Spleen (tissue), 11 donors: ENCODE measurements at regions not wholly inside any gene's neighbourhood (a gene's known extent, or its start where the extent isn't known, plus 50 kb on each side); places are given as distances from the start of the nearest gene placed in this dataset.

Experiments used
- DNase-seq: peaks from one replicate; pipeline ENCODE4 v3.0.0-alpha.2; 2020
- H3K27ac ChIP-seq, 8 donors: fragments of 200-600 bp; sonication (generic) in 7 of 8; 1 replicate in 4 of 8; 2 replicates in 4 of 8; pipeline versions ENCODE4 v1.5.0 to v1.8.0; 2016 to 2021; ENCODE audit warnings: inconsistent platforms in 4 of 8, mild to moderate bottlenecking in 4 of 8, moderate library complexity in 1 of 8
- H3K27me3 ChIP-seq, 7 donors: fragments of 200-600 bp; sonication (generic) in 6 of 7; replicated peaks in 1 of 7; 1 replicate in 4 of 7; 2 replicates in 3 of 7; pipeline versions ENCODE4 v1.5.0 to v1.8.0; 2016 to 2021; ENCODE audit warnings: inconsistent platforms in 3 of 7, mild to moderate bottlenecking in 1 of 7
- H3K36me3 ChIP-seq, 6 donors: fragments of 200-600 bp; sonication (generic) in 5 of 6; 1 replicate in 4 of 6; 2 replicates in 2 of 6; pipeline versions ENCODE4 v1.5.0 to v1.8.0; 2016 to 2021; ENCODE audit warnings: inconsistent platforms in 2 of 6
- H3K4me1 ChIP-seq, 6 donors: fragments of 200-600 bp; sonication (generic) in 5 of 6; 1 replicate in 3 of 6; 2 replicates in 3 of 6; pipeline versions ENCODE4 v1.5.0 to v1.8.0; 2016 to 2021; ENCODE audit warnings: inconsistent platforms in 3 of 6
- H3K4me3 ChIP-seq, 8 donors: fragments of 200-600 bp; sonication (generic) in 7 of 8; 1 replicate in 4 of 8; 2 replicates in 4 of 8; pipeline versions ENCODE4 v1.5.0 to v1.8.0; 2016 to 2021; ENCODE audit warnings: inconsistent platforms in 4 of 8, mild to moderate bottlenecking in 4 of 8, moderate library complexity in 2 of 8
- H3K9me3 ChIP-seq, 8 donors: fragments of 200-600 bp; sonication (generic) in 7 of 8; 1 replicate in 4 of 8; 2 replicates in 4 of 8; pipeline versions ENCODE4 v1.5.0 to v1.8.0; 2016 to 2021; ENCODE audit warnings: inconsistent platforms in 4 of 8
- CTCF ChIP-seq, 11 experiments: fragments of 200-600 bp in 7 of 11; fragments of 450-650 bp in 4 of 11; sonication (generic) in 4 of 11; IDR thresholded peaks in 8 of 11; conservative IDR thresholded peaks in 3 of 11; 1 replicate in 7 of 11; 2 replicates in 4 of 11; pipeline versions ENCODE4 v1.4.0 to v1.8.0; 2016 to 2021; ENCODE audit warnings: antibody characterized with exemption in 11 of 11, inconsistent platforms in 4 of 11, mild to moderate bottlenecking in 1 of 11
- POLR2A ChIP-seq, 3 donors: fragments of 450-650 bp; IDR thresholded peaks; one replicate each; pipeline ENCODE4 v1.5.1; 2017; ENCODE audit warnings: antibody characterized with exemption in 3 of 3, mild to moderate bottlenecking in 1 of 3
- POLR2AphosphoS5 ChIP-seq, 3 donors: sonication (generic); formaldehyde crosslinking; IDR thresholded peaks; one replicate each; pipeline ENCODE4 v1.5.1; 2017; ENCODE audit warnings: antibody characterized with exemption in 3 of 3
- WGBS, 5 donors: extraction: QIAGEN DNeasy Blood & Tissue Kit in 3 of 5; methylation state at CpG; one replicate each; pipeline versions ENCODE4 v1.1.5 to v1.1.7; 2013 to 2018; 5-methylcytosine and 5-hydroxymethylcytosine counted together
- intact Hi-C: fragments of 100-400 bp; cut with DNase I; formaldehyde crosslinking; loops from one replicate; pipeline ENCODE4 v1.15.0; 2023; ENCODE audit warnings: low total_unique reads
- donor health status: healthy with polysubstance abuse.
- donor health status: DM: no; HTN: no; CAD: no; lungs with moderate emphysema.
- donor health status: DM: no; HTN: no; CAD: no.
- donor health status: Bipolar disorder and iron deficiency.
- donor health status: healthy.
- donor health status: DM: no; HTN: no; CAD: no.
- donor health status: DM: yes; HTN: yes; CAD: no.

GRCh38 chr9:115615000-115615401, 497.0 kb upstream of the TNC start:
- Histone ChIP-seq H3K27ac (no peak overlapping the region), H3K4me3 (no peak overlapping the region), H3K4me1 (no peaks in the 10 kb centered on the region), H3K9me3 (peaks cover 0 to 11% (median 4%) of the 10 kb centered on the region in 8 donors), H3K36me3 (no peaks in the 10 kb centered on the region), H3K27me3 (peaks cover 0 to 13% (median 0%) of the 10 kb centered on the region in 7 donors)
- DNase-seq: no peak
- intact Hi-C loops: no loop called here
- no peak for TF ChIP-seq CTCF (IDR thresholded peaks at IDR 0.05 in 8 of 11, conservative IDR thresholded peaks at IDR 0.05 in 3 of 11)
- no peak for TF ChIP-seq POLR2A (IDR thresholded peaks at IDR 0.05)
- no peak for TF ChIP-seq POLR2AphosphoS5 (IDR thresholded peaks at IDR 0.05)
- WGBS, 5 donors: 51 to 81% (median 55%) methylated on average over 3 of the region's 3 CpGs

- Histone ChIP-seq H3K9me3 (peaks cover 0 to 21% (median 6%) of the 10 kb centered on the region in 8 donors), H3K27me3 (peaks cover 0 to 13% (median 0%) of the 10 kb centered on the region in 7 donors), H3K36me3 (no peaks in the 10 kb centered on the region), H3K4me1 (no peaks in the 10 kb centered on the region), H3K27ac (no peak overlapping the region), H3K4me3 (no peak overlapping the region)
- TF ChIP-seq CTCF (IDR thresholded peaks at IDR 0.05 in 8 of 11, conservative IDR thresholded peaks at IDR 0.05 in 3 of 11): no peak
- TF ChIP-seq POLR2AphosphoS5 (IDR thresholded peaks at IDR 0.05): no peak
- no peak for TF ChIP-seq POLR2A (IDR thresholded peaks at IDR 0.05)
- 65 to 81% (median 67%) methylated on average over 4 of the region's 4 CpGs for WGBS, 5 donors
- DNase-seq: no peak
- intact Hi-C loops: no loop called here
Measured at GRCh38 chr9:115615821-115616665, 498.1 kb upstream of the TNC start.

GRCh38 chr9:115616666-115617239, 498.8 kb upstream of the TNC start:
- no peak for TF ChIP-seq POLR2A (IDR thresholded peaks at IDR 0.05)
- TF ChIP-seq CTCF (IDR thresholded peaks at IDR 0.05 in 8 of 11, conservative IDR thresholded peaks at IDR 0.05 in 3 of 11): no peak
- no peak for TF ChIP-seq POLR2AphosphoS5 (IDR thresholded peaks at IDR 0.05)
- Histone ChIP-seq H3K9me3 (peaks cover 0 to 27% (median 11%) of the 10 kb centered on the region in 8 donors), H3K27ac (no peak overlapping the region), H3K4me1 (no peaks in the 10 kb centered on the region), H3K36me3 (no peaks in the 10 kb centered on the region), H3K27me3 (peaks cover 0 to 13% (median 0%) of the 10 kb centered on the region in 7 donors), H3K4me3 (no peak overlapping the region)
- DNase-seq: no peak
- 82 to 92% (median 90%) methylated on average over 2 of the region's 2 CpGs for WGBS, 5 donors
- intact Hi-C loops: no loop called here

DNA sequence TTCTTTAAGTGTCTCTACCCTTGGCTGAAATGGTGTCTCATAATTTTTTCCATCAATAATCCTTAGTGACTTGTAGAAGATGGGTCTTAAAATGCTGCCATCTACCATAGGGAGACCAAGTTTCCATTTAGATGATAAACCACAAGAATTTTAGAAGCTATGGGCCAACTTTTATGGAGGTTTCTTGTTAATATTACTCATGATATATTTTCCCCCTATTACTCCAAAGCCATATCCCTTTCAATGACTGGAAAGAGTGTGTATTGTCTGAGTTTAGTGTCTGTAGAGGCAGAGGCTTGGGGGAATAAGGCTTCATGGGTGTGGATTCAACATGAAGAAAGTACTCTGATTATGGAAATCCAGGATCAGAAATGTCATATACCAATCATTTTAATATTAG, 507.3 kb upstream of the TNC start:
- Histone ChIP-seq H3K27me3 (no peaks in the 10 kb centered on the region), H3K4me3 (no peak overlapping the region), H3K4me1 (no peaks in the 10 kb centered on the region), H3K27ac (no peak overlapping the region), H3K36me3 (no peaks in the 10 kb centered on the region), H3K9me3 (peaks cover 0 to 24% (median 15%) of the 10 kb centered on the region in 8 donors)
- intact Hi-C loops: no loop called here
- TF ChIP-seq POLR2A (IDR thresholded peaks at IDR 0.05): no peak
- no peak for TF ChIP-seq CTCF (IDR thresholded peaks at IDR 0.05 in 8 of 11, conservative IDR thresholded peaks at IDR 0.05 in 3 of 11)
- no peak for TF ChIP-seq POLR2AphosphoS5 (IDR thresholded peaks at IDR 0.05)
- DNase-seq: no peak
